Uterus (tissue), 2 donors: ENCODE measurements at regions not wholly inside any gene's neighbourhood (a gene's known extent, or its start where the extent isn't known, plus 50 kb on each side); places are given as distances from the start of the nearest gene placed in this dataset.

ENCODE experiments used
- CTCF ChIP-seq, 4 experiments: fragments of 200-600 bp in 2 of 4; fragments of 450-650 bp in 2 of 4; sonication (generic) in 2 of 4; IDR thresholded peaks; one replicate each; pipeline ENCODE4 v1.5.1; 2016 to 2019; ENCODE audit warnings: antibody characterized with exemption in 4 of 4, mild to moderate bottlenecking in 2 of 4, moderate library complexity in 1 of 4
- POLR2A ChIP-seq, 2 donors: fragments of 450-650 bp; IDR thresholded peaks; one replicate each; pipeline ENCODE4 v1.6.1; 2016; ENCODE audit warnings: antibody characterized with exemption in 2 of 2, mild to moderate bottlenecking in 1 of 2, moderate library complexity in 1 of 2

GRCh38 chr18:48475635-48476549 lies 62.9 kb upstream of the CTIF start:
- TF ChIP-seq CTCF (IDR thresholded peaks at IDR 0.05) (peak; percentile 75 to 85 (median 80)), POLR2A (IDR thresholded peaks at IDR 0.05) (no peak)
